ENCODE measurements at regions not wholly inside any gene's neighbourhood (a gene's known extent, or its start where the extent isn't known, plus 50 kb on each side); places are given as distances from the start of the nearest gene placed in this dataset.

DNA sequence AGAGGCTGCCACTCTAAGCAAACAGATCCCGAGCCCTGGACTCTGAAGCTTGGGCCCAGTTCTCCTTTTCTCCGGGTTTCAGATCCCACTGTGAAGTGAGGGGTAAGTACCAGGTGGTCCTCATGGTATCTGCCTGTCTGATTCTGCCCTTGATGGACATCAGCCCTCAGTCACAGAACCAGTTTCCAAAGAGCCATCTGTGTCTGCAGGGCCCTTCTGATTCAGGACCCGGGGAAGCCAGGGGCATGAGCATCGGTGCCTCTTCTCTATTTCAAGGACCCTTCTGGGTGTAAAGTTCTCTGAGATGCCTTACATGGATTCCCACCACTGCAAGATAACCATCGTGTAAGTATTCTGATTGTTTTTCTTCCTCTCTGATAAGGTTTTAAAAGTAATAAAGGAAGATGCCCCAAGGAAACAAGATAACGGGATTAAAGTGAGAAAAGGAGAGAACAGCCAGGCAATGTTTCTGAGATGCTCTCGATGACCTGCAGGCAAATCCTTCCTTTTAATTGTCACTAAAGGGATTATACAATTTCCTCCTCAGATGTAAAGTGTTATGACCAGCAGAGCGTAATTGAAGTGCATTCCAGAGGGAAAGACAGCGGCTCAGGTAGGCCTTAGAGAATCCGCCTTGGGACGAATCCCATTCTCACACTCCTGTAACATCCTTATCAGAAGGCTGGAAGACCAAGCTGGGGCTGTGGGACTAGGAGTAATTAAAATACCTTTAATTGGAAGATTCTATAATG is 924.3 kb downstream of the TBC1D22A start:
- intact Hi-C loops (cut with micrococcal nuclease; ENCODE audit: unreplicated experiment) (no loop called here), in situ Hi-C loops (cut with HindIII; ENCODE audit: low pct_unique_long_range_greater_than_20kb, low sequenced_read_pairs) (no loop called here)
- ChIA-PET POLR2A (no interaction called here), CTCF (no interaction called here)
- Histone ChIP-seq H3K36me3 (ENCODE audit: control insufficient read depth, insufficient read depth, low read length) (no peaks in the 10 kb centered on the region), H3K4me3 (ENCODE audit: low read depth in 2 of 2, low read length in 2 of 2) (no peak overlapping the region), H3K4me1 (ENCODE audit: control insufficient read depth, insufficient read depth, low read length) (no peaks in the 10 kb centered on the region), H3K9me3 (ENCODE audit: control insufficient read depth, insufficient read depth, low read depth, low read length) (no peaks in the 10 kb centered on the region), H3K27me3 (ENCODE audit: control insufficient read depth, insufficient read depth, low read length) (no peaks in the 10 kb centered on the region), H3K27ac (ENCODE audit: low read length) (no peak overlapping the region)
- ATAC-seq: no peak
- TF ChIP-seq, protein P1, sequence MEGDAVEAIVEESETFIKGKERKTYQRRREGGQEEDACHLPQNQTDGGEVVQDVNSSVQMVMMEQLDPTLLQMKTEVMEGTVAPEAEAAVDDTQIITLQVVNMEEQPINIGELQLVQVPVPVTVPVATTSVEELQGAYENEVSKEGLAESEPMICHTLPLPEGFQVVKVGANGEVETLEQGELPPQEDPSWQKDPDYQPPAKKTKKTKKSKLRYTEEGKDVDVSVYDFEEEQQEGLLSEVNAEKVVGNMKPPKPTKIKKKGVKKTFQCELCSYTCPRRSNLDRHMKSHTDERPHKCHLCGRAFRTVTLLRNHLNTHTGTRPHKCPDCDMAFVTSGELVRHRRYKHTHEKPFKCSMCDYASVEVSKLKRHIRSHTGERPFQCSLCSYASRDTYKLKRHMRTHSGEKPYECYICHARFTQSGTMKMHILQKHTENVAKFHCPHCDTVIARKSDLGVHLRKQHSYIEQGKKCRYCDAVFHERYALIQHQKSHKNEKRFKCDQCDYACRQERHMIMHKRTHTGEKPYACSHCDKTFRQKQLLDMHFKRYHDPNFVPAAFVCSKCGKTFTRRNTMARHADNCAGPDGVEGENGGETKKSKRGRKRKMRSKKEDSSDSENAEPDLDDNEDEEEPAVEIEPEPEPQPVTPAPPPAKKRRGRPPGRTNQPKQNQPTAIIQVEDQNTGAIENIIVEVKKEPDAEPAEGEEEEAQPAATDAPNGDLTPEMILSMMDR (IDR thresholded peaks at IDR 0.05): no peak
- TF ChIP-seq TCF7L2 (IDR thresholded peaks at IDR 0.05; ENCODE audit: low read depth, low read length) (no peak), POLR2AphosphoS5 (IDR thresholded peaks at IDR 0.05; ENCODE audit: low read depth, low read length) (no peak), SIN3A (IDR thresholded peaks at IDR 0.05; ENCODE audit: borderline replicate concordance, insufficient read depth, low read depth, low read length) (no peak), REST (IDR thresholded peaks at IDR 0.05; ENCODE audit: insufficient read depth in 1 of 2, low read depth in 2 of 2, low read length in 1 of 2) (no peak)
- BruUV-seq (replicated peaks): no TSS peak
- no peak for DNase-seq (ENCODE audit: low read depth, low spot score)

GRCh38 chr22:47681411-47682165 is 919.1 kb downstream of the TBC1D22A start:
- Histone ChIP-seq H3K36me3 (ENCODE audit: control insufficient read depth, insufficient read depth, low read length) (no peaks in the 10 kb centered on the region), H3K27me3 (ENCODE audit: control insufficient read depth, insufficient read depth, low read length) (no peaks in the 10 kb centered on the region), H3K4me1 (ENCODE audit: control insufficient read depth, insufficient read depth, low read length) (no peaks in the 10 kb centered on the region), H3K27ac (ENCODE audit: low read length) (no peak overlapping the region), H3K4me3 (ENCODE audit: low read depth in 2 of 2, low read length in 2 of 2) (no peak overlapping the region), H3K9me3 (ENCODE audit: control insufficient read depth, insufficient read depth, low read depth, low read length) (no peaks in the 10 kb centered on the region)
- BruUV-seq (replicated peaks): no TSS peak
- CTCF ChIA-PET: no interaction called here
- TF ChIP-seq TCF7L2 (IDR thresholded peaks at IDR 0.05; ENCODE audit: low read depth, low read length): no peak
- no peak for TF ChIP-seq SIN3A (IDR thresholded peaks at IDR 0.05; ENCODE audit: borderline replicate concordance, insufficient read depth, low read depth, low read length)
- TF ChIP-seq POLR2AphosphoS5 (IDR thresholded peaks at IDR 0.05; ENCODE audit: low read depth, low read length): no peak
- no peak for TF ChIP-seq REST (IDR thresholded peaks at IDR 0.05; ENCODE audit: insufficient read depth in 1 of 2, low read depth in 2 of 2, low read length in 1 of 2)
- TF ChIP-seq, protein P1 (IDR thresholded peaks at IDR 0.05): no peak
- intact Hi-C loops (cut with micrococcal nuclease; ENCODE audit: unreplicated experiment) (no loop called here), in situ Hi-C loops (cut with HindIII; ENCODE audit: low pct_unique_long_range_greater_than_20kb, low sequenced_read_pairs) (no loop called here)
- POLR2A ChIA-PET: no interaction called here
- DNase-seq (ENCODE audit: low read depth, low spot score) (no peak), ATAC-seq (no peak)

All from Panc1 (cell line).